ENCODE measurements at regions not wholly inside any gene's neighbourhood (a gene's known extent, or its start where the extent isn't known, plus 50 kb on each side); places are given as distances from the start of the nearest gene placed in this dataset.
"Not testable (repeated sequence)": the region's sequence is repeated elsewhere in the genome, so short reads cannot be mapped to it uniquely, and the experiment has no call there.

DNA sequence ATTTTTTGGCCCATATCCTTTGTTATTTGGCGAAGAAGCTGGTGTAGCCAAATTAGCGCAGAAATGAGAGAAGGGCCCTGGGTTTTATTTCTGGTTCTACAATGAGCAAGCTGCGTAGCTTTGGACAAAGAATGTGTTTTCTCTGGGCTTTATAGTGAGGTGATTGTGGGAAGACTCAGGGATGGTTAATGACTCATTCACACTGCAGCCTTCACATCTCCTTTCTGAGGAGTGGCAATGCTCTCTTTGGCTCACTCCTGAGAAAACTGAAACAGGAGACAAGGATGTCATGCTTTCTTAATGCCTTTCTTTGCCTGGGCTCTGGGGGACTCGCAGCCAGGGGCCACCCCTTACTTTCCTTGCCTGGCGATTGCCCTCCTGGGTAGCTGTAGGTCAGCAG is 271.0 kb upstream of the PODXL start:
- Histone ChIP-seq H3K4me2 (ENCODE audit: low read depth, low read length, poor library complexity, severe bottlenecking) (no peak overlapping the region), H3K79me2 (ENCODE audit: insufficient read depth, low read length) (no peaks in the 10 kb centered on the region), H4K20me1 (ENCODE audit: insufficient read depth, low read length, poor library complexity, severe bottlenecking) (no peaks in the 10 kb centered on the region), H3K9ac (ENCODE audit: low read depth, low read length, poor library complexity, severe bottlenecking) (no peak overlapping the region), H3K9me2 (replicated peaks; ENCODE audit: low read depth, low read length) (no peaks in the 10 kb centered on the region), H2AFZ (ENCODE audit: low read length) (no peak overlapping the region), H3F3A (ENCODE audit: low read depth) (no peaks in the 10 kb centered on the region), H3K9me3 (ENCODE audit: insufficient read depth, low read depth, low read length) (no peaks in the 10 kb centered on the region; the same call in 1 of the 2 replicates), H3K4me3 (ENCODE audit: low read length, poor library complexity, severe bottlenecking) (no peak overlapping the region), H3K4me1 (ENCODE audit: insufficient read depth, low read length, poor library complexity, severe bottlenecking) (no peaks in the 10 kb centered on the region), H3K36me3 (ENCODE audit: insufficient read depth, low read length) (no peaks in the 10 kb centered on the region), H3K27me3 (ENCODE audit: insufficient read depth, low read length, poor library complexity, severe bottlenecking) (no peaks in the 10 kb centered on the region)
- no peak for TF ChIP-seq EZH2phosphoT487 (IDR thresholded peaks at IDR 0.05; ENCODE audit: borderline replicate concordance)
- TF ChIP-seq, protein P1, sequence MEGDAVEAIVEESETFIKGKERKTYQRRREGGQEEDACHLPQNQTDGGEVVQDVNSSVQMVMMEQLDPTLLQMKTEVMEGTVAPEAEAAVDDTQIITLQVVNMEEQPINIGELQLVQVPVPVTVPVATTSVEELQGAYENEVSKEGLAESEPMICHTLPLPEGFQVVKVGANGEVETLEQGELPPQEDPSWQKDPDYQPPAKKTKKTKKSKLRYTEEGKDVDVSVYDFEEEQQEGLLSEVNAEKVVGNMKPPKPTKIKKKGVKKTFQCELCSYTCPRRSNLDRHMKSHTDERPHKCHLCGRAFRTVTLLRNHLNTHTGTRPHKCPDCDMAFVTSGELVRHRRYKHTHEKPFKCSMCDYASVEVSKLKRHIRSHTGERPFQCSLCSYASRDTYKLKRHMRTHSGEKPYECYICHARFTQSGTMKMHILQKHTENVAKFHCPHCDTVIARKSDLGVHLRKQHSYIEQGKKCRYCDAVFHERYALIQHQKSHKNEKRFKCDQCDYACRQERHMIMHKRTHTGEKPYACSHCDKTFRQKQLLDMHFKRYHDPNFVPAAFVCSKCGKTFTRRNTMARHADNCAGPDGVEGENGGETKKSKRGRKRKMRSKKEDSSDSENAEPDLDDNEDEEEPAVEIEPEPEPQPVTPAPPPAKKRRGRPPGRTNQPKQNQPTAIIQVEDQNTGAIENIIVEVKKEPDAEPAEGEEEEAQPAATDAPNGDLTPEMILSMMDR (conservative IDR thresholded peaks at IDR 0.05; ENCODE audit: low read length): no peak

DNA sequence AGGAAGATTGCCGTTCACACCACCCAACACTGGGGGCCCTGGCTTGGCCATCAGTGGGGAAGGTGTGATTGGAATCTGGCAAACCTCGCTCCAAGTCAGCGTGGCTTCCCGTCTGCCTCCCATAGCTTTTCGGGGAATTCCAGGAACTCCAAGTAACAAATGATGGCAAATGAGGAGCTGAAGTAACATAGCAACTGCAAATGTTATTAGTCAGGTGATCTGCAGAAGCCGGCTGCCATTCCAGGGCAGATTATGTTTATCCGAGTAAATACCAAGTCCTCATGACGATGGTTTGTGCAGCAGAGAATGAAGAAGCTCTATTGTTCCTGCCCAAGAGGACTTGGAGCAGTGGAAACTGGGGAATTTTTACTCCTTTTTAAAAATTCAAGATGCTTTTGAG is 270.5 kb upstream of the PODXL start:
- no peaks in the 10 kb centered on the region for H3K79me2 ChIP-seq (ENCODE audit: insufficient read depth, low read length)
- H2AFZ ChIP-seq (ENCODE audit: low read length): no peak overlapping the region
- no peaks in the 10 kb centered on the region for H3K9me2 ChIP-seq (replicated peaks; ENCODE audit: low read depth, low read length)
- H3F3A ChIP-seq (ENCODE audit: low read depth): no peaks in the 10 kb centered on the region
- H3K9me3 ChIP-seq (ENCODE audit: insufficient read depth, low read depth, low read length): no peaks in the 10 kb centered on the region; the same call in 1 of the 2 replicates
- no peak overlapping the region for H3K4me2 ChIP-seq (ENCODE audit: low read depth, low read length, poor library complexity, severe bottlenecking)
- H3K36me3 ChIP-seq (ENCODE audit: insufficient read depth, low read length): no peaks in the 10 kb centered on the region
- no peaks in the 10 kb centered on the region for H4K20me1 ChIP-seq (ENCODE audit: insufficient read depth, low read length, poor library complexity, severe bottlenecking)
- H3K9ac ChIP-seq (ENCODE audit: low read depth, low read length, poor library complexity, severe bottlenecking): no peak overlapping the region
- no peak for TF ChIP-seq EZH2phosphoT487 (IDR thresholded peaks at IDR 0.05; ENCODE audit: borderline replicate concordance)
- TF ChIP-seq, protein P1 (conservative IDR thresholded peaks at IDR 0.05; ENCODE audit: low read length): no peak
- no peak overlapping the region for H3K4me3 ChIP-seq (ENCODE audit: low read length, poor library complexity, severe bottlenecking)
- H3K27me3 ChIP-seq (ENCODE audit: insufficient read depth, low read length, poor library complexity, severe bottlenecking): no peaks in the 10 kb centered on the region
- H3K4me1 ChIP-seq (ENCODE audit: insufficient read depth, low read length, poor library complexity, severe bottlenecking): no peaks in the 10 kb centered on the region

DNA sequence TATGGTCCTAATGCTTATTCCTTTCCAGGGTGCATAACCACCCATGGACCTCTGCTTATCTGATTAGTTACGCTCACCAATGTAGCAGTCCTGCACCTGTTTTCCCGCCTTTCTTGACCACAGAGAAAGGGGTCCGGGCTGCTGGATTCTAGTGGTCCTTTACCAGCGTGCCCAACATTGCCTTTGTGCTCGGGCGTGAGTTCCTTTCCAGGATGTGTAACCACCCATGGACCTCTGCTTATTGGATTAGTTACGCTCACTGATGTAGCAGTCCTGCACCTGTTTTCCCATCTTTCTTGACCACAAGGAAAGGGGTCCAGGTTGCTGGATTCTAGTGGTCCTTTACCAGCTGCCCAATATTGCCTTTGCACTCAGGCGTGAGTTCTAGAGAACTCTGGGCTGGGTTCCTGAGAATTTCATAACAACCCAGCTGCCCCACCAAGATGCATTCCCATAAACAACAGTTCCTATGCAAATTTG is 267.6 kb upstream of the PODXL start:
- not testable (repeated sequence) for H2AFZ ChIP-seq (ENCODE audit: low read length); H3K36me3 ChIP-seq (ENCODE audit: insufficient read depth, low read length); H3K9me2 ChIP-seq (replicated peaks; ENCODE audit: low read depth, low read length); H3K4me3 ChIP-seq (ENCODE audit: low read length, poor library complexity, severe bottlenecking); H3K79me2 ChIP-seq (ENCODE audit: insufficient read depth, low read length); H4K20me1 ChIP-seq (ENCODE audit: insufficient read depth, low read length, poor library complexity, severe bottlenecking); H3K4me1 ChIP-seq (ENCODE audit: insufficient read depth, low read length, poor library complexity, severe bottlenecking); H3K9ac ChIP-seq (ENCODE audit: low read depth, low read length, poor library complexity, severe bottlenecking); H3K27me3 ChIP-seq (ENCODE audit: insufficient read depth, low read length, poor library complexity, severe bottlenecking); H3K4me2 ChIP-seq (ENCODE audit: low read depth, low read length, poor library complexity, severe bottlenecking); H3K9me3 ChIP-seq (ENCODE audit: insufficient read depth, low read depth, low read length); H3F3A ChIP-seq (ENCODE audit: low read depth)

DNA sequence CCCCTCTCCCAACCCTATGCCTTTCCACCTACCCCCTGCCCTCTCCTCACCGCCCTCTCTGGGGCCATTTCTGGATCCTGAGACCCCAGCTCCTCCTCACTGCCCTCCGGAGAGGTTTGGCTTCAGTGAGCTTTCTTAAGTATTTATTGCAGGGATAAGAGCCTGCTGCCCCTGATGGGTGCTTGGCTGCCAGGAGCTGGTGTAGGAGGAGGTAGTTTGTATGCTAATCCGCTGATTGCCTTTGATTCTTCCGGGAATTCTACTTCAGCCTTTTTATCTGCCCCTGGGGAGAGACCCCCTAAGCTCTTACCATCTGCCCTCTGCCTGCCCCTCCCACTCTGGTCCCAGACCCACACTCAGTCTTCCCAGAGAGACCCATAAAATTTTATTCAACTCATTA is 263.5 kb upstream of the PODXL start:
- H3K4me3 ChIP-seq (ENCODE audit: low read length, poor library complexity, severe bottlenecking): no peak overlapping the region
- no peaks in the 10 kb centered on the region for H3K9me3 ChIP-seq (ENCODE audit: insufficient read depth, low read depth, low read length)
- no peaks in the 10 kb centered on the region for H4K20me1 ChIP-seq (ENCODE audit: insufficient read depth, low read length, poor library complexity, severe bottlenecking)
- H3K79me2 ChIP-seq (ENCODE audit: insufficient read depth, low read length): no peaks in the 10 kb centered on the region
- TF ChIP-seq EZH2phosphoT487 (IDR thresholded peaks at IDR 0.05; ENCODE audit: borderline replicate concordance): no peak
- TF ChIP-seq, protein P1 (conservative IDR thresholded peaks at IDR 0.05; ENCODE audit: low read length): no peak
- H3F3A ChIP-seq (ENCODE audit: low read depth): no peaks in the 10 kb centered on the region
- H2AFZ ChIP-seq (ENCODE audit: low read length): no peak overlapping the region
- H3K4me2 ChIP-seq (ENCODE audit: low read depth, low read length, poor library complexity, severe bottlenecking): no peak overlapping the region
- H3K4me1 ChIP-seq (ENCODE audit: insufficient read depth, low read length, poor library complexity, severe bottlenecking): no peaks in the 10 kb centered on the region
- no peak overlapping the region for H3K9ac ChIP-seq (ENCODE audit: low read depth, low read length, poor library complexity, severe bottlenecking)
- no peaks in the 10 kb centered on the region for H3K9me2 ChIP-seq (replicated peaks; ENCODE audit: low read depth, low read length)
- no peaks in the 10 kb centered on the region for H3K36me3 ChIP-seq (ENCODE audit: insufficient read depth, low read length)
- no peaks in the 10 kb centered on the region for H3K27me3 ChIP-seq (ENCODE audit: insufficient read depth, low read length, poor library complexity, severe bottlenecking)
